GM23248 (cell line): ENCODE measurements at regions not wholly inside any gene's neighbourhood (a gene's known extent, or its start where the extent isn't known, plus 50 kb on each side); places are given as distances from the start of the nearest gene placed in this dataset.

Source experiments
- EZH2 ChIP-seq: fragments of 200-600 bp; sonication (generic); IDR thresholded peaks from 2 replicates; pipeline ENCODE4 v1.6.1; 2018; ENCODE audit warnings: antibody characterized with exemption, mild to moderate bottlenecking; ENCODE audit not compliant: insufficient read depth, poor library complexity, severe bottlenecking
- EZH2phosphoT487 ChIP-seq: fragments of 200-600 bp; sonication (generic); IDR thresholded peaks from 2 replicates; pipeline ENCODE4 v1.6.1; 2018; ENCODE audit warnings: antibody characterized with exemption, moderate library complexity, mild to moderate bottlenecking, low read depth; ENCODE audit not compliant: insufficient read depth

DNA sequence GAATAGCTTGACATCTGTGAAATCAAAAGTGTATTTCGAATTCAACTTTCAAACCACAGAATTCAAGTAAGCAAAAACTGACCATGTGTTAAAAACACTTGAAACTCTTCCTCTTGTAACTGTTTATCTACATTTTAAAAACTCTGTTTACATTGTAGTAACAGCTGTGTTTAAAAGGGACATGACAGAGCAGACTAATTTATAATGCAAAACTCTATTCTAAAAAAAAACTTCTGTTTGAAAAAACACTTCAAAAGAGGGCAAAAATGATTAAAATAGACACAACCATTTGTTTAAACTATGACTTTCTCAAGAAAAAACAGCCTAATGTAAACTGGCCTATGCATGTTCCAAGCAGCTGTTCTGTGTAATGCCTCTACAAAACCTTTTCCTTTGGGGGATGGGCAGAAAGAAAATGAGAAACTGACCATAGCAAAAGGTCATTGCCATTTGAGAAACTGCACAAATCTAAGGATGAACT lies 149.1 kb upstream of the HMGA2 start:
- TF ChIP-seq EZH2 (no peak), EZH2phosphoT487 (no peak)
